Activated T-cell treated with anti-CD3 and anti-CD28 coated beads, Interleukin-2, amount 50 U/mL, for 24 hours (primary cell): ENCODE measurements at regions not wholly inside any gene's neighbourhood (a gene's known extent, or its start where the extent isn't known, plus 50 kb on each side); places are given as distances from the start of the nearest gene placed in this dataset.

Source experiments
- DNase-seq: peaks from one replicate; pipeline ENCODE4 v3.0.0-alpha.2; 2020
- H3K27ac Mint-ChIP-seq: 2 replicates; pipeline ENCODE4 v1.8.0; 2020; ENCODE audit warnings: mild to moderate bottlenecking, mixed read lengths
- H3K27me3 Mint-ChIP-seq: 2 replicates; pipeline ENCODE4 v1.8.0; 2020; ENCODE audit warnings: mixed read lengths
- H3K36me3 Mint-ChIP-seq: 2 replicates; pipeline ENCODE4 v1.8.0; 2020; ENCODE audit warnings: low read depth, mixed read lengths
- H3K4me1 Mint-ChIP-seq: 2 replicates; pipeline ENCODE4 v1.8.0; 2020; ENCODE audit warnings: low read depth, mixed read lengths
- H3K4me3 Mint-ChIP-seq: 2 replicates; pipeline ENCODE4 v1.8.0; 2020; ENCODE audit warnings: mild to moderate bottlenecking, moderate library complexity, mixed read lengths
- H3K9me3 Mint-ChIP-seq: 2 replicates; pipeline ENCODE4 v1.8.0; 2020; ENCODE audit warnings: mixed read lengths

GRCh38 chr5:159752622-159753275, 163.5 kb upstream of the ADRA1B start:
- no peaks in the 10 kb centered on the region for H3K36me3 Mint-ChIP-seq
- H3K4me3 Mint-ChIP-seq = no peak overlapping the region
- H3K4me1 Mint-ChIP-seq = peaks cover 4% of the 10 kb centered on the region
- H3K9me3 Mint-ChIP-seq = peaks cover 19% of the 10 kb centered on the region
- no peaks in the 10 kb centered on the region for H3K27me3 Mint-ChIP-seq
- DNase-seq = no peak
- no peak overlapping the region for H3K27ac Mint-ChIP-seq

- Mint-ChIP-seq H3K4me3 (no peak overlapping the region), H3K9me3 (no peaks in the 10 kb centered on the region), H3K4me1 (peaks cover under 1% of the 10 kb centered on the region), H3K36me3 (no peaks in the 10 kb centered on the region), H3K27ac (no peak overlapping the region), H3K27me3 (peaks cover 9% of the 10 kb centered on the region)
- no peak for DNase-seq
Measured at GRCh38 chr5:159758189-159758588, 158.1 kb upstream of the ADRA1B start.

DNA sequence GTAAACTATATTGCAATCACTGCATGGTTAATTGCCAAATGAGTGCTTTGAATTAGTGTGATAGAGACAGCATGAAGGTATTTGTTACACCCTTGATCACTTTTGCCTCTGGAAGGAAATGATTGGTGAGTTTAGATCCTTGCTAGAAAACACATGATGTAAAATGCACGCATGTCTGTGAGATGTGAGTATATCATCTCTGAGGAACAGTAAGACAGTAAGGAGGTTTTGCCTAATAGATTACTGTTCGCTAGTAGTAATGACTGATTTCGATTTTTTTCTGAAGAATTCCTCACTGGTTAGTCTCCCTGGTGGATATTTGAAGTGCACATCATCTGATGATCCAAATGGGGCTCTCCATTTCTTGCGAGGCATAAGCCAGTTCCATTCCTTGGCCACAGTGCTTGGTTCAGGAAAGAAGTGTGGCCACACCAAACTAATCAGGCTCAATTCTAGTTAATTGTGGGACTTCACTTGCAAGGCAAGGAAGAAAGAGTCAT, 156.4 kb upstream of the ADRA1B start:
- peaks cover 9% of the 10 kb centered on the region for H3K27me3 Mint-ChIP-seq
- no peak overlapping the region for H3K4me3 Mint-ChIP-seq
- H3K27ac Mint-ChIP-seq = no peak overlapping the region
- DNase-seq = no peak
- H3K9me3 Mint-ChIP-seq = no peaks in the 10 kb centered on the region
- H3K4me1 Mint-ChIP-seq = peaks cover 13% of the 10 kb centered on the region
- no peaks in the 10 kb centered on the region for H3K36me3 Mint-ChIP-seq

DNA sequence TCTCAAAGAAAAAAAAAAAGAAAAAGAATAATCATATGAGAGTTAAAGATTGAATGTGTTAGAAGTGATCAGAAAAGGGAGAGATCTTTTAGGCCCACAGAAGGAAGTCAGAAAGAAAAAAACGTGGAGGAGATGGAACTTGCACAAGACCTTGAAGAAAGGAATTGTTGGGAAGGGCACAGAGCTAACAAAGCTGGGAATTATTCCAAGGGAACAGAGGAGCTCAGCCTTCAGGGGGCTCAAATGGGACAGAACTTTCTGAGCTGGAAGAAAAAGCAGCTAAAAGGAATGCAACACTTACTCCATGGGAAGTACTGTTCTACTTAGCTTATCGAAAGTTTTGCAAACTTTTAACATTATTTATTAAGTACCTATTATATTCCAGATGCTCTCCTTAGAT, 153.4 kb upstream of the ADRA1B start:
- DNase-seq = no peak
- no peak overlapping the region for H3K27ac Mint-ChIP-seq
- H3K9me3 Mint-ChIP-seq = no peaks in the 10 kb centered on the region
- no peak overlapping the region for H3K4me3 Mint-ChIP-seq
- peaks cover 16% of the 10 kb centered on the region for H3K27me3 Mint-ChIP-seq
- H3K36me3 Mint-ChIP-seq = no peaks in the 10 kb centered on the region
- H3K4me1 Mint-ChIP-seq = peaks cover 13% of the 10 kb centered on the region

- Mint-ChIP-seq H3K9me3 (no peaks in the 10 kb centered on the region), H3K4me3 (no peak overlapping the region), H3K27me3 (peaks cover 19% of the 10 kb centered on the region), H3K36me3 (no peaks in the 10 kb centered on the region), H3K27ac (no peak overlapping the region), H3K4me1 (peaks cover 13% of the 10 kb centered on the region)
- DNase-seq = no peak
Measured at GRCh38 chr5:159763562-159763961, 152.7 kb upstream of the ADRA1B start.

DNA sequence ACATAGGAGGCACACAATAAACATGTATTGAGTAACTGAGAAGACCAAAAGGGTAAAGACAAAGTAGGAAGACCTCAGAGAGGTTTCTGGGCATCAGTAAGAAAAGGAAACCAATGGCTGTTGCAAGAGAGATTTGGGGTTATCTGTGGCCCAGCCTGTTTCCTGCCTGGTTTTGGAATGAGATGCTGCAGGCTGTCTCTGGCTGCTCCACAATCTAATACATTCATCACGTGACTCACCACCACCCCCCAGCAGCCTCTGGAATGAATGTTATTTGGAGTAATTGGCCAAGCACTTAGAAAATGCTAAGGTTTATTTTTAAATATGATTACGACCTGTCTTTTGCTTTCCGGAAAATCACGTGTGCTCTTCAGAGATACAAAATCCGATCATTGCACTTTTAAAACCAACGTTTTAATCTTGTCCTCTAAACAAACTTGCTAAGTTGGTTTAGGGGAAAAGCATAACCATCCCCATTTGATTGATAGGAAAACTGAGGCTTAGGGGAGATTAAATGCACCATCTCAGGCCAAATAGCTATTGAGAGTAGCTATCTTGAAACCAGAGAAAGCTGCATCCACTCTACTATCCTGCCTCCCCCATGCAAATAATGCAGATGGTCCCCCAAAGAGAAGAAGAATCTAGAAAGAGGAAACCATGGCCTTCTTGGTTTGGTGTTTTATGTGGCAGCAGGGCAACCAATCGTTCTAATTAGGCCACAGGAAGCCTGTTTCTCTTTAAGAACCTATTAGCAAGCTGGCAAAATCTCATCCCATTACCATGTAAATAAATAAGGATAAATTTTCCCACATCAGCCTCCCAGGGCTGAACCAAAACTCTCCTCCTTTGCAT, 151.8 kb upstream of the ADRA1B start:
- Mint-ChIP-seq H3K27ac (no peak overlapping the region), H3K9me3 (no peaks in the 10 kb centered on the region), H3K4me3 (no peak overlapping the region), H3K36me3 (no peaks in the 10 kb centered on the region), H3K27me3 (peaks cover 27% of the 10 kb centered on the region), H3K4me1 (peaks cover 13% of the 10 kb centered on the region)
- DNase-seq = no peak

DNA sequence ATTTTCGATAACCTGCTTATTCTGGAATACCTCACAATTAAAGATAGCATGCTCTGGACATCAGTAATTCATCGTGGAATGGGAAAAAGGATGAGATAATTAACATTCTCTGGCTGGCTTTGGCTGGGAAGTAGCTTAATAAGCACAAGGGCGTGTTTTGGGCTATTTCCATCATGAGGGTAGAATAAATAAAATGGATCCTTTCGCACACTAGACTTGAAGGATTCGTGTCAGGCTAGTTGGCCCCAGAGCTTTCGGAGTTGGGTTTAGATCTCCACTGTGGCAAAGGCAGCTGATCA, 151.2 kb upstream of the ADRA1B start:
- H3K36me3 Mint-ChIP-seq = no peaks in the 10 kb centered on the region
- H3K27me3 Mint-ChIP-seq = peaks cover 25% of the 10 kb centered on the region
- no peak overlapping the region for H3K27ac Mint-ChIP-seq
- no peak overlapping the region for H3K4me3 Mint-ChIP-seq
- H3K4me1 Mint-ChIP-seq = peaks cover 13% of the 10 kb centered on the region
- no peak for DNase-seq
- no peaks in the 10 kb centered on the region for H3K9me3 Mint-ChIP-seq

- Mint-ChIP-seq H3K27ac (no peak overlapping the region), H3K4me3 (no peak overlapping the region), H3K4me1 (peaks cover 13% of the 10 kb centered on the region), H3K36me3 (no peaks in the 10 kb centered on the region), H3K9me3 (no peaks in the 10 kb centered on the region), H3K27me3 (peaks cover 24% of the 10 kb centered on the region)
- no peak for DNase-seq
Measured at GRCh38 chr5:159765760-159766517, 150.3 kb upstream of the ADRA1B start.

DNA sequence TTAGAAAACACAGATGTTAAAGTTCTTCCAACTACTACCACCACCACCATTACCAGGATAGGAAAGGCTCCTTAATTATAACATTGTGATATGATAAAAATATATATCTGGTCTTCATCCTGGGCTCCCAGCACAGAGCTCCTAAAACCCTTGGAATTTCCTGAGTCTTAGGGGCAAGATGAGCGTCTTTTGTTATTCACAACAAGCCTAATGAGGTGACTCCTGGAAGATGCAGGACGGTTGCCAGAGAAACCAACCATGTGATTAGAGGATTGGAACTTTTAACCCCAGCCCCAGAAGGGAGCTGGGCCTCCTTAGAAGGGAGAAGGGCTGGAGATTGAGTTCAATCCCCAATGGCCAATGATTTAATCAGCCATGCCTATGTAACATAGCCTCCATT, 148.0 kb upstream of the ADRA1B start:
- Mint-ChIP-seq H3K9me3 (no peaks in the 10 kb centered on the region), H3K27ac (no peak overlapping the region), H3K36me3 (no peaks in the 10 kb centered on the region), H3K27me3 (peaks cover 21% of the 10 kb centered on the region), H3K4me1 (peaks cover 17% of the 10 kb centered on the region), H3K4me3 (no peak overlapping the region)
- no peak for DNase-seq

DNA sequence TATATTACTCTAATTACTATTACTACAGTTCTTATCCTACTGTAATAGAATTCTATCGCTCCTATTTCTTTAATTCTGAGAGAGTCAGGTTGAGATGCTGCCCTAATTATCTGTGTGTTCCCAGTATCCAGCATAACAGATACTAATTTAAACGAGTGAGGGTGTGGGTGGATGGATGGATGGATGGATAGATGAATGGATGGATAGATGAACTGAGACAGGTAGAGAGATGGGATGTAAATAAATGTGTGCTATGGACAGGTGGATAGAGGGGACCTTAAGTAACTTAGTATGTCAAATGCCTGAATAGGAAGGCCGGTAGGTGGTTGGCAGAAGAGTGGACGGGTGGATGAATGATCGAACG, 143.6 kb upstream of the ADRA1B start:
- peaks cover 51% of the 10 kb centered on the region for H3K27me3 Mint-ChIP-seq
- peaks cover 36% of the 10 kb centered on the region for H3K4me1 Mint-ChIP-seq
- DNase-seq = no peak
- H3K36me3 Mint-ChIP-seq = no peaks in the 10 kb centered on the region
- H3K9me3 Mint-ChIP-seq = no peaks in the 10 kb centered on the region
- H3K27ac Mint-ChIP-seq = peak overlapping the region; percentile 34
- H3K4me3 Mint-ChIP-seq = no peak overlapping the region

- H3K27ac Mint-ChIP-seq = peak overlapping the region; percentile 86
- no peaks in the 10 kb centered on the region for H3K9me3 Mint-ChIP-seq
- H3K4me3 Mint-ChIP-seq = peak overlapping the region; percentile 49
- DNase-seq = peak; percentile 91
- peaks cover 40% of the 10 kb centered on the region for H3K4me1 Mint-ChIP-seq
- H3K27me3 Mint-ChIP-seq = peaks cover 49% of the 10 kb centered on the region
- H3K36me3 Mint-ChIP-seq = no peaks in the 10 kb centered on the region
Measured at GRCh38 chr5:159773062-159773924, 143.0 kb upstream of the ADRA1B start.

GRCh38 chr5:159774476-159775031, 141.7 kb upstream of the ADRA1B start:
- Mint-ChIP-seq H3K9me3 (no peaks in the 10 kb centered on the region), H3K36me3 (no peaks in the 10 kb centered on the region), H3K4me3 (no peak overlapping the region), H3K27ac (no peak overlapping the region), H3K4me1 (peaks cover 53% of the 10 kb centered on the region), H3K27me3 (peaks cover 41% of the 10 kb centered on the region)
- no peak for DNase-seq

DNA sequence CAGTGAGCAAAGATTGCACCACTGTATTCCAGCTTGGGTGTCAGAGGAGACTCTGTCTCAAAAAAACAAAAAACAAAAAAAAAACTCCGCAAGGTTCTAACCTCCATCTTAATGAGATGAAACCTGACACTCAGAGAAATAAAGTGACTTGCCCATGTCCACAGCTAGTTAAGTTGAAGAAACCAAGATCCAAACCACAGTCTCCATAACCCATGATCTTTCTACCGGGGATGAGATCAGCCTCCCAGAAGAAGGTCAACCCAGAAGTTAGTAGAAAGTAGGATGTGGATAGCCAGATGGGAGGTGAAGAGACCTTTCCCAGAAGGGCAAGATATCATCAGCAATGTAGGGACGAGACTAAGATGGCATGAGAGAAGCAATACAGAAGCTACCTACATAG, 140.4 kb upstream of the ADRA1B start:
- DNase-seq = no peak
- Mint-ChIP-seq H3K4me1 (peaks cover 66% of the 10 kb centered on the region), H3K4me3 (no peak overlapping the region), H3K27ac (peak overlapping the region; percentile 15), H3K27me3 (peaks cover 38% of the 10 kb centered on the region), H3K9me3 (peaks cover 8% of the 10 kb centered on the region), H3K36me3 (no peaks in the 10 kb centered on the region)
